ENCODE measurements at regions not wholly inside any gene's neighbourhood (a gene's known extent, or its start where the extent isn't known, plus 50 kb on each side); places are given as distances from the start of the nearest gene placed in this dataset.

DNA sequence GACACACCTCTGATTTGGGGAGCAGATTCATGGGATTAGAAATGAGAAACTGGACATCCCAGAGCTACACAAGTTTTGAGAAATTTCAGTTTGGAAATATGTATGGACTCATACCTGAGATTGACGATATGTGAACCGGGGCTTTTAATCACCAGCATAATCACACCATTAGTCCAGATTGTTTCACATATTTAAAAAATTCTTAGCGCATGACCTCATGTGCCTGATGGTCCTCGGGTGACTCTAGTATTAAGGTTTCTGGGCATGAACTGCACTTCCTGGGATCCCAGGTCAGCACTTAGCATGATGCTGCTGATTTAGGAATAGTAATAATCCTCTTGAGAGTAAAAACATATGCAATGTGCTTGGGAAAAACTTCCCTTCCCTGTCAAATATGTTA, 91.9 kb upstream of the BCOR start:
- WGBS, 2 donors: 87 to 96% methylated on average over 4 of the region's 4 CpGs
- TF ChIP-seq CTCF (IDR thresholded peaks at IDR 0.05): no peak
- TF ChIP-seq POLR2A (IDR thresholded peaks at IDR 0.05): no peak

DNA sequence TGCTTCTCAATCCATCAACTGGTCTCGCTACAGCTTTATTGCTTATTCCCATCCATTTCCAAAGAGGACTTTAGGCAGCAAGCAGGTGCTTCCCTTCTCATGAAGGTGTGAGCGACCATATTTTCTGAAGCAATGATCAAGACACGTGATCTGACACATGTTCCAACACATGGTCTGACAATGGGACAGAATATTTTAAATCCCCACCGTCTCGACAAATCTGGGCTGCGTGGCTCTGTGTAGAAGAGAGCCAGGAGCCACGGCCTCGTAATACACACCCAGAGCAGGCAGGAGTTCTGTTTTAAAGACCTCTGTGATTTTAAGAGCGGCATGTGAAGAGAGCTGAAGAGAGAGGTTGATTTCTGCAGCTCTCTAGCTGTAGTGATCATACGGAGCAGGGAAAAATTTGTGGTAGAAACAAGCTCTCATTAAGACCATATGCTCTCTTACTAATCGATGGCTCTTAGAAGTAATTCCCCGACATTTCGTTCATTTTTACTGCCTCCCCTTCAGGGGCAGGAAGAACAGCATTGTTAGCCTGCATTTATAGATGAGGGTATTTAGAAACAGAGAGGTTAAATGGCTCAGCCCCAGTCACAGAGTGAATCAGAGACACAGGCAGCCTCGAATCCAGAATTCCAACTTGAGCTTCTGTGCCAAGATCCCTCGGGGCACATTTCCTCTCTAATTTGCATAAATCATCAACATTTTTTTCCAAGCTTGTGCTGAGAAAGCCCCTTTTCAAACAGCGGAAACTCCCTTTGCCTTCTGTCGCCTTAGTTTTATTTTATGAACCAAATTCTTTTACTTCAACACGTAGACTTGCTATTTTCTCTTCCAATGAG, 91.0 kb upstream of the BCOR start:
- Histone ChIP-seq H3K4me1 (no peaks in the 10 kb centered on the region), H3K27me3 (no peaks in the 10 kb centered on the region), H3K36me3 (ENCODE audit: low read depth, missing control alignments) (no peaks in the 10 kb centered on the region), H3K4me3 (no peak overlapping the region), H3K9me3 (no peaks in the 10 kb centered on the region), H3K27ac (no peak overlapping the region)
- TF ChIP-seq CTCF (IDR thresholded peaks at IDR 0.05): no peak
- no peak for TF ChIP-seq POLR2A (IDR thresholded peaks at IDR 0.05)
- DNase-seq: no peak
- 61 to 85% methylated on average over 14 to 18 of the region's 18 CpGs for WGBS, 2 donors
- intact Hi-C loops (cut with DNase I; ENCODE audit: low total_unique reads): no loop called here

More for the DNA sequence above, 91.9 kb upstream of the BCOR start:
- no peak for DNase-seq
- Histone ChIP-seq H3K9me3 (no peaks in the 10 kb centered on the region), H3K4me3 (no peak overlapping the region), H3K27me3 (no peaks in the 10 kb centered on the region), H3K36me3 (ENCODE audit: low read depth, missing control alignments) (no peaks in the 10 kb centered on the region), H3K4me1 (no peaks in the 10 kb centered on the region), H3K27ac (no peak overlapping the region)
- intact Hi-C loops (cut with DNase I; ENCODE audit: low total_unique reads): no loop called here

GRCh38 chrX:40184968-40185367, 87.2 kb upstream of the BCOR start:
- no peaks in the 10 kb centered on the region for H3K4me1 ChIP-seq
- intact Hi-C loops (cut with DNase I; ENCODE audit: low total_unique reads): no loop called here
- WGBS, 2 donors: 93 to 100% methylated on average over 4 of the region's 4 CpGs

DNA sequence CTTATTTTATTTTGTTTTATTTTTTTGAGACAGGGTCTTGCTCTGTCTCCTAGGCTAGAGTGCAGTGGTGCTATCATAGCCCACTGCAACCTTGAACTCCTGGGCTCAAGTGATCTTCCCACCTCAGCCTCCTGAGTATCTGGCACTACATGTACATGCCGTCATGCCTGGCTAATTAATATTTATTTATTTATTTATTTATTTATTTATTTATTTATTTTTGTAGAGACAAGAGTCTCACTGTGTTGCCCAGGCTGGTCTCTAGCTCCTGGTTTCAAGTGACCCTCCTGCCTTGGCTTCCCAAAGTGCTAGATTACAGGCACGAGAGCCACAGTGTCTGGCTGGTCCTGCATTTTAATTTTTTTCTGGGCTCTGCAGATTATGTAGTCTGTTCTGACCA, 84.9 kb upstream of the BCOR start:
- no peak overlapping the region for H3K27ac ChIP-seq
- DNase-seq: no peak
- no peaks in the 10 kb centered on the region for H3K27me3 ChIP-seq
- no peak overlapping the region for H3K4me3 ChIP-seq
- WGBS, 2 donors: 80 to 82% methylated on average over 2 of the region's 2 CpGs
- H3K9me3 ChIP-seq: no peaks in the 10 kb centered on the region
- H3K36me3 ChIP-seq (ENCODE audit: low read depth, missing control alignments): no peaks in the 10 kb centered on the region
- TF ChIP-seq POLR2A (IDR thresholded peaks at IDR 0.05): no peak
- TF ChIP-seq CTCF (IDR thresholded peaks at IDR 0.05): no peak
- no peaks in the 10 kb centered on the region for H3K4me1 ChIP-seq
- intact Hi-C loops (cut with DNase I; ENCODE audit: low total_unique reads): no loop called here

More at GRCh38 chrX:40184968-40185367, 87.2 kb upstream of the BCOR start:
- DNase-seq: no peak
- Histone ChIP-seq H3K36me3 (ENCODE audit: low read depth, missing control alignments) (no peaks in the 10 kb centered on the region), H3K4me3 (no peak overlapping the region), H3K27me3 (no peaks in the 10 kb centered on the region), H3K9me3 (no peaks in the 10 kb centered on the region), H3K27ac (no peak overlapping the region)
- no peak for TF ChIP-seq CTCF (IDR thresholded peaks at IDR 0.05)
- no peak for TF ChIP-seq POLR2A (IDR thresholded peaks at IDR 0.05)

GRCh38 chrX:40182095-40182494, 84.3 kb upstream of the BCOR start:
- Histone ChIP-seq H3K27ac (no peak overlapping the region), H3K27me3 (no peaks in the 10 kb centered on the region), H3K36me3 (ENCODE audit: low read depth, missing control alignments) (no peaks in the 10 kb centered on the region), H3K9me3 (no peaks in the 10 kb centered on the region), H3K4me3 (no peak overlapping the region), H3K4me1 (no peaks in the 10 kb centered on the region)
- TF ChIP-seq CTCF (IDR thresholded peaks at IDR 0.05): no peak
- WGBS, 2 donors: 96% methylated on average over 7 of the region's 7 CpGs; no CpG with 5 or more reads in 1 of the 2 donors
- DNase-seq: no peak
- intact Hi-C loops (cut with DNase I; ENCODE audit: low total_unique reads): no loop called here

Measured in testis (tissue), 2 donors.